H1 (cell line): ENCODE measurements at regions not wholly inside any gene's neighbourhood (a gene's known extent, or its start where the extent isn't known, plus 50 kb on each side); places are given as distances from the start of the nearest gene placed in this dataset.

Experiments
- CTCF ChIA-PET: fragments of 300-600 bp; sonication (Branson Sonifier 250); formaldehyde crosslinking; loops from one replicate; lab custom pipeline; 2021; ENCODE audit not compliant: partially characterized antibody; lab: Charles Lee
- POLR2A ChIA-PET: fragments of 300-600 bp; sonication (Branson Sonifier 250); formaldehyde crosslinking; loops from one replicate; lab custom pipeline; 2021; ENCODE audit warnings: inconsistent platforms; ENCODE audit not compliant: partially characterized antibody; lab: Charles Lee
- DNase-seq, 2 experiments: peaks; one replicate each; pipeline versions ENCODE4 v3.0.0 to v3.0.0-alpha.2; 2010 to 2022; ENCODE audit warnings: low spot score in 2 of 2, low read depth in 1 of 2, mixed read lengths in 1 of 2
- FAIRE-seq: peaks from 2 replicates; lab custom pipeline; 2011; peaks lifted over from hg19 to GRCh38; lab: Jason Lieb, UNC
- H2AFZ ChIP-seq: 2 replicates; pipeline ENCODE4 v1.8.1; 2012; ENCODE audit warnings: low read length, inconsistent platforms
- H2AK5ac ChIP-seq: 2 replicates; pipeline ENCODE4 v1.6.1; 2013; ENCODE audit warnings: low read depth, low read length
- H2BK120ac ChIP-seq: replicated peaks from 2 replicates; pipeline ENCODE3; 2013; ENCODE audit warnings: low read depth, low read length, inconsistent platforms
- H2BK12ac ChIP-seq: 2 replicates; pipeline ENCODE4 v1.6.1; 2013; ENCODE audit warnings: low read depth, low read length
- H2BK15ac ChIP-seq: 2 replicates; pipeline ENCODE4 v1.6.1; 2013; ENCODE audit warnings: low read length
- H2BK20ac ChIP-seq: 2 replicates; pipeline ENCODE4 v1.6.1; 2013; ENCODE audit warnings: low read length
- H2BK5ac ChIP-seq: 2 replicates; pipeline ENCODE4 v1.6.1; 2013; ENCODE audit warnings: low read depth, low read length
- H3K14ac ChIP-seq: 2 replicates; pipeline ENCODE4 v1.6.1; 2013; ENCODE audit warnings: inconsistent platforms; ENCODE audit not compliant: insufficient read length
- H3K18ac ChIP-seq: 2 replicates; pipeline ENCODE4 v1.6.1; 2013; ENCODE audit warnings: low read length; ENCODE audit errors: extremely low read depth
- H3K23ac ChIP-seq: 2 replicates; pipeline ENCODE4 v1.6.1; 2013; ENCODE audit warnings: inconsistent platforms; ENCODE audit not compliant: insufficient read length
- H3K23me2 ChIP-seq: 2 replicates; pipeline ENCODE4 v1.6.1; 2013; ENCODE audit warnings: low read depth, low read length
- H3K27ac ChIP-seq: 2 replicates; pipeline ENCODE4 v1.6.1; 2011; ENCODE audit warnings: low read depth, low read length, inconsistent platforms
- H3K27me3 ChIP-seq, 4 experiments: replicated peaks in 1 of 4; 1 replicate in 1 of 4; 2 replicates in 3 of 4; pipeline versions ENCODE4 v1.6.1 to v1.8.1; 2011 to 2013; ENCODE audit warnings: low read length in 3 of 4, mild to moderate bottlenecking in 3 of 4, inconsistent platforms in 2 of 4, mixed read lengths in 2 of 4, moderate library complexity in 1 of 4; ENCODE audit not compliant: control insufficient read depth in 3 of 4, insufficient read depth in 3 of 4; ENCODE audit errors: extremely low read depth in 1 of 4
- H3K36me3 ChIP-seq, 4 experiments: 2 replicates each; pipeline versions ENCODE4 v1.6.1 to v1.8.1; 2011 to 2013; ENCODE audit warnings: mild to moderate bottlenecking in 4 of 4, low read length in 3 of 4, moderate library complexity in 2 of 4, control low read depth in 1 of 4, inconsistent platforms in 1 of 4; ENCODE audit not compliant: insufficient read depth in 4 of 4, control insufficient read depth in 2 of 4
- H3K4ac ChIP-seq: replicated peaks from 2 replicates; pipeline ENCODE3; 2013; ENCODE audit warnings: low read length, low read depth, mixed read lengths, inconsistent platforms; ENCODE audit not compliant: insufficient read length
- H3K4me1 ChIP-seq, 4 experiments: replicated peaks in 1 of 4; 1 replicate in 1 of 4; 2 replicates in 3 of 4; pipeline versions ENCODE4 v1.6.1 to v1.8.1; 2011 to 2013; ENCODE audit warnings: low read length in 3 of 4, inconsistent platforms in 2 of 4, mixed read lengths in 1 of 4; ENCODE audit not compliant: insufficient read depth in 4 of 4, control insufficient read depth in 3 of 4
- H3K4me2 ChIP-seq, 2 experiments: 2 replicates each; pipeline versions ENCODE4 v1.6.1 to v1.8.1; 2011 to 2013; ENCODE audit warnings: low read depth in 2 of 2, low read length in 2 of 2, control low read depth in 1 of 2, inconsistent platforms in 1 of 2, mild to moderate bottlenecking in 1 of 2; ENCODE audit not compliant: insufficient read depth in 1 of 2
- H3K4me3 ChIP-seq, 4 experiments: fragments of 200-600, 300-600 bp in 1 of 4; sonication (generic), shearing (Covaris generic), sonication (Bioruptor Twin) in 1 of 4; 2 replicates each; pipeline versions ENCODE4 v1.5.1 to v1.8.1; 2011 to 2016; ENCODE audit warnings: low read length in 4 of 4, low read depth in 3 of 4, control low read depth in 2 of 4, inconsistent platforms in 2 of 4, mild to moderate bottlenecking in 2 of 4, mixed read lengths in 1 of 4, moderate library complexity in 1 of 4; ENCODE audit not compliant: insufficient read depth in 2 of 4; ENCODE audit errors: extremely low read depth in 1 of 4
- H3K56ac ChIP-seq: replicated peaks from 2 replicates; pipeline ENCODE3; 2013; ENCODE audit warnings: low read depth, mild to moderate bottlenecking, mixed read lengths, low read length, inconsistent platforms; ENCODE audit not compliant: insufficient read length
- H3K79me1 ChIP-seq: 2 replicates; pipeline ENCODE4 v1.6.1; 2013; ENCODE audit warnings: low read depth, low read length, control low read depth
- H3K79me2 ChIP-seq, 2 experiments: 2 replicates each; pipeline versions ENCODE4 v1.6.1 to v1.8.1; 2012 to 2013; ENCODE audit warnings: low read length in 2 of 2, mild to moderate bottlenecking in 2 of 2, inconsistent platforms in 1 of 2; ENCODE audit not compliant: insufficient read depth in 2 of 2, control insufficient read depth in 1 of 2
- H3K9ac ChIP-seq, 4 experiments: replicated peaks in 1 of 4; 1 replicate in 1 of 4; 2 replicates in 3 of 4; pipeline versions ENCODE4 v1.6.1 to v1.8.1; 2011 to 2013; ENCODE audit warnings: low read depth in 3 of 4, low read length in 3 of 4, control low read depth in 2 of 4, mild to moderate bottlenecking in 2 of 4, moderate library complexity in 2 of 4, inconsistent platforms in 1 of 4; ENCODE audit errors: extremely low read depth in 1 of 4
- H3K9me3 ChIP-seq, 2 experiments: 2 replicates each; pipeline versions ENCODE4 v1.6.1 to v1.8.1; 2012 to 2013; ENCODE audit warnings: mild to moderate bottlenecking in 2 of 2, moderate library complexity in 2 of 2, control low read depth in 1 of 2, inconsistent platforms in 1 of 2, low read depth in 1 of 2, low read length in 1 of 2, mixed read lengths in 1 of 2; ENCODE audit not compliant: insufficient read depth in 2 of 2
- H4K20me1 ChIP-seq, 2 experiments: replicated peaks in 1 of 2; 2 replicates each; pipeline versions ENCODE3 to v1.8.1; 2011 to 2013; ENCODE audit warnings: inconsistent platforms in 2 of 2, low read length in 2 of 2, mild to moderate bottlenecking in 1 of 2; ENCODE audit not compliant: insufficient read depth in 2 of 2, control insufficient read depth in 1 of 2
- H4K5ac ChIP-seq: 2 replicates; pipeline ENCODE4 v1.6.1; 2013; ENCODE audit warnings: low read length, low read depth, mixed read lengths, inconsistent platforms; ENCODE audit not compliant: insufficient read length
- H4K8ac ChIP-seq: 2 replicates; pipeline ENCODE4 v1.8.0; 2013; ENCODE audit warnings: mild to moderate bottlenecking, moderate library complexity, low read length, inconsistent platforms; ENCODE audit not compliant: insufficient read depth; ENCODE audit errors: extremely low read depth
- H4K91ac ChIP-seq: replicated peaks from 2 replicates; pipeline ENCODE3; 2013; ENCODE audit warnings: low read length, mixed read lengths, inconsistent platforms; ENCODE audit not compliant: insufficient read length
- BRCA1 ChIP-seq: IDR thresholded peaks from 2 replicates; pipeline ENCODE4 v1.6.1; 2012; ENCODE audit warnings: low read depth, low read length, improper control_type of control experiment
- EGR1 ChIP-seq: IDR thresholded peaks from 2 replicates; pipeline ENCODE4 v1.6.1; 2011; ENCODE audit warnings: low read depth, low read length, borderline replicate concordance
- JUND ChIP-seq: IDR thresholded peaks from 2 replicates; pipeline ENCODE4 v1.6.1; 2011; ENCODE audit warnings: mild to moderate bottlenecking, improper control_type of control experiment, low read length
- KDM5A ChIP-seq: fragments of 200-600 bp; IDR thresholded peaks from 2 replicates; pipeline ENCODE4 v1.7.1; 2012; ENCODE audit warnings: mild to moderate bottlenecking, low read length, inconsistent platforms, mixed read lengths
- PHF8 ChIP-seq: fragments of 200-600 bp; sonication (generic); conservative IDR thresholded peaks from 2 replicates; pipeline ENCODE4 v1.7.1; 2012; ENCODE audit warnings: low read depth, mild to moderate bottlenecking, inconsistent platforms, low read length, moderate library complexity
- SAP30 ChIP-seq: fragments of 300-600 bp; sonication (generic); IDR thresholded peaks from 2 replicates; pipeline ENCODE4 v1.7.1; 2012; ENCODE audit warnings: low read length, moderate library complexity, mild to moderate bottlenecking, inconsistent platforms; ENCODE audit not compliant: insufficient read depth, insufficient replicate concordance
- SIX5 ChIP-seq: IDR thresholded peaks from 2 replicates; pipeline ENCODE4 v1.6.1; 2011; ENCODE audit warnings: mild to moderate bottlenecking, low read depth, low read length
- TAF1 ChIP-seq: IDR thresholded peaks from 2 replicates; pipeline ENCODE4 v1.6.1; 2011; ENCODE audit warnings: mild to moderate bottlenecking, low read depth, low read length
- TAF7 ChIP-seq: optimal IDR thresholded peaks from 2 replicates; pipeline ENCODE3; 2011; ENCODE audit warnings: low read depth, mild to moderate bottlenecking, inconsistent platforms, low read length, moderate library complexity, borderline replicate concordance
- WGBS, 2 experiments: shearing (Covaris generic) in 1 of 2; methylation state at CpG; one replicate each; pipeline versions ENCODE4 v1.1.6 to v1.1.7; 2013 to 2015; ENCODE audit warnings: low lambda C conversion rate in 2 of 2, mixed read lengths in 2 of 2, inconsistent platforms in 1 of 2, low coverage in 1 of 2, missing lambda C conversion rate in 1 of 2; ENCODE audit not compliant: insufficient replicate concordance in 2 of 2, insufficient coverage in 1 of 2, insufficient read length in 1 of 2; ENCODE audit errors: extremely low coverage in 1 of 2, missing lambda C conversion rate in 1 of 2; 5-methylcytosine and 5-hydroxymethylcytosine counted together

- 95% methylated on average over 1 of the region's 1 CpG; no CpG with 5 or more reads in 1 of the 2 experiments for WGBS, 2 experiments
Measured at GRCh38 chr11:15824060-15824459, 532.3 kb downstream of the SOX6 start.

More at GRCh38 chr11:15824060-15824459, 532.3 kb downstream of the SOX6 start:
- Histone ChIP-seq H3K9me3 (no peaks in the 10 kb centered on the region), H2BK5ac (no peak overlapping the region), H3K79me1 (no peaks in the 10 kb centered on the region), H4K20me1 (no peaks in the 10 kb centered on the region), H3K4me3 (no peak overlapping the region), H3K23me2 (no peaks in the 10 kb centered on the region), H3K79me2 (no peaks in the 10 kb centered on the region), H3K18ac (no peak overlapping the region), H2BK20ac (no peak overlapping the region), H3K9ac (no peak overlapping the region), H3K23ac (no peak overlapping the region), H4K5ac (no peak overlapping the region), H4K8ac (no peak overlapping the region), H2BK120ac (no peak overlapping the region), H3K4ac (no peak overlapping the region), H2BK12ac (no peak overlapping the region), H2AFZ (no peak overlapping the region), H3K27me3 (peaks cover 0 to 3% (median under 1%) of the 10 kb centered on the region in 4 experiments; a peak in 2 of 7 replicates), H2AK5ac (no peak overlapping the region), H3K56ac (no peak overlapping the region), H4K91ac (no peak overlapping the region), H3K14ac (no peak overlapping the region), H3K36me3 (no peaks in the 10 kb centered on the region), H3K4me2 (no peak overlapping the region), H2BK15ac (no peak overlapping the region), H3K4me1 (no peaks in the 10 kb centered on the region), H3K27ac (no peak overlapping the region)
- no peak for DNase-seq
- CTCF ChIA-PET: interaction anchor here (2.5 kb wide), 1 partner anchor 780 kb away, joined by 5 read pairs; no protein-coding TSS in a partner anchor
- FAIRE-seq: no peak
- POLR2A ChIA-PET: no interaction called here
- no peak for TF ChIP-seq EGR1
- TF ChIP-seq BRCA1: no peak
- no peak for TF ChIP-seq TAF1
- TF ChIP-seq KDM5A: no peak
- no peak for TF ChIP-seq SAP30
- no peak for TF ChIP-seq SIX5
- TF ChIP-seq TAF7: no peak
- TF ChIP-seq JUND: no peak
- no peak for TF ChIP-seq PHF8
